Astrocyte (in vitro differentiated cells and primary cell): ENCODE measurements at regions not wholly inside any gene's neighbourhood (a gene's known extent, or its start where the extent isn't known, plus 50 kb on each side); places are given as distances from the start of the nearest gene placed in this dataset.

Experiments
- DNase-seq: peaks from one replicate; pipeline ENCODE4 v3.0.0-alpha.2; 2010; ENCODE audit warnings: low read depth
- FAIRE-seq: peaks from 2 replicates; lab custom pipeline; 2011; peaks lifted over from hg19 to GRCh38; lab: Jason Lieb, UNC
- H2AFZ ChIP-seq: 2 replicates; pipeline ENCODE4 v1.6.0; 2012; ENCODE audit warnings: low read depth, low read length, inconsistent platforms
- H3K27ac ChIP-seq: 2 replicates; pipeline ENCODE4 v1.5.1; 2011; ENCODE audit warnings: low read depth, low read length, inconsistent platforms
- H3K27me3 ChIP-seq: 2 replicates; pipeline ENCODE4 v1.6.0; 2011; ENCODE audit warnings: low read length, inconsistent platforms; ENCODE audit not compliant: insufficient read depth
- H3K36me3 ChIP-seq: 2 replicates; pipeline ENCODE4 v1.5.1; 2011; ENCODE audit warnings: low read length, inconsistent platforms; ENCODE audit not compliant: insufficient read depth
- H3K4me1 ChIP-seq: 2 replicates; pipeline ENCODE4 v1.5.1; 2011; ENCODE audit warnings: low read length, inconsistent platforms; ENCODE audit not compliant: insufficient read depth
- H3K4me2 ChIP-seq: 2 replicates; pipeline ENCODE4 v1.6.0; 2012; ENCODE audit warnings: low read length, inconsistent platforms
- H3K4me3 ChIP-seq: 2 replicates; pipeline ENCODE4 v1.5.1; 2011; ENCODE audit warnings: low read depth, mild to moderate bottlenecking, low read length, inconsistent platforms; ENCODE audit not compliant: insufficient read depth
- H3K79me2 ChIP-seq: 2 replicates; pipeline ENCODE4 v1.6.0; 2012; ENCODE audit warnings: mild to moderate bottlenecking, low read length, inconsistent platforms; ENCODE audit not compliant: insufficient read depth
- H3K9ac ChIP-seq: 2 replicates; pipeline ENCODE4 v1.6.0; 2012; ENCODE audit warnings: mild to moderate bottlenecking, low read length, inconsistent platforms
- H3K9me3 ChIP-seq: 2 replicates; pipeline ENCODE4 v1.5.1; 2012; ENCODE audit warnings: low read depth, mild to moderate bottlenecking, low read length, inconsistent platforms; ENCODE audit not compliant: insufficient read depth
- H4K20me1 ChIP-seq: 2 replicates; pipeline ENCODE4 v1.6.0; 2012; ENCODE audit warnings: low read length, inconsistent platforms; ENCODE audit not compliant: insufficient read depth
- H3K27ac Mint-ChIP-seq: one replicate; pipeline ENCODE4 v1.8.0; 2021; ENCODE audit warnings: mild to moderate bottlenecking, mixed read lengths; ENCODE audit not compliant: unreplicated experiment
- H3K27me3 Mint-ChIP-seq: one replicate; pipeline ENCODE4 v1.8.0; 2021; ENCODE audit warnings: low read depth, mixed read lengths; ENCODE audit not compliant: unreplicated experiment
- H3K36me3 Mint-ChIP-seq: one replicate; pipeline ENCODE4 v1.8.0; 2021; ENCODE audit warnings: low read depth, mixed read lengths; ENCODE audit not compliant: unreplicated experiment
- H3K4me1 Mint-ChIP-seq: one replicate; pipeline ENCODE4 v1.8.0; 2021; ENCODE audit warnings: low read depth, mixed read lengths; ENCODE audit not compliant: unreplicated experiment
- H3K4me3 Mint-ChIP-seq: one replicate; pipeline ENCODE4 v1.8.0; 2021; ENCODE audit warnings: mild to moderate bottlenecking, moderate library complexity, mixed read lengths; ENCODE audit not compliant: unreplicated experiment
- H3K9me3 Mint-ChIP-seq: one replicate; pipeline ENCODE4 v1.8.0; 2021; ENCODE audit warnings: mild to moderate bottlenecking, mixed read lengths; ENCODE audit not compliant: unreplicated experiment
- EZH2 ChIP-seq: IDR thresholded peaks from 2 replicates; pipeline ENCODE4 v1.6.1; 2012; ENCODE audit warnings: mild to moderate bottlenecking, low read length, inconsistent platforms; ENCODE audit not compliant: insufficient read depth
- TF ChIP-seq, protein P1 (sequence below): IDR thresholded peaks from 2 replicates; pipeline ENCODE4 v1.5.1; 2011; ENCODE audit warnings: low read depth, mild to moderate bottlenecking, inconsistent platforms, low read length, moderate library complexity; ENCODE audit not compliant: insufficient read depth

GRCh38 chr12:113649256-113649830 lies 177.7 kb upstream of the LHX5 start:
- peaks cover 6% of the 10 kb centered on the region for H3K4me1 Mint-ChIP-seq
- no peak for FAIRE-seq

GRCh38 chr12:113647048-113647447 lies 175.4 kb upstream of the LHX5 start:
- Histone ChIP-seq H3K36me3 (no peaks in the 10 kb centered on the region), H3K4me2 (no peak overlapping the region), H3K27ac (no peak overlapping the region), H3K4me1 (no peaks in the 10 kb centered on the region), H2AFZ (no peak overlapping the region), H3K9ac (no peak overlapping the region), H3K9me3 (no peaks in the 10 kb centered on the region), H4K20me1 (no peaks in the 10 kb centered on the region), H3K4me3 (no peak overlapping the region), H3K27me3 (peaks cover 6% of the 10 kb centered on the region), H3K79me2 (no peaks in the 10 kb centered on the region)
- H3K4me3 Mint-ChIP-seq, result no peak overlapping the region
- H3K4me1 Mint-ChIP-seq, result peaks cover 6% of the 10 kb centered on the region
- H3K9me3 Mint-ChIP-seq, result no peaks in the 10 kb centered on the region
- H3K27ac Mint-ChIP-seq, result no peak overlapping the region
- TF ChIP-seq, protein P1, sequence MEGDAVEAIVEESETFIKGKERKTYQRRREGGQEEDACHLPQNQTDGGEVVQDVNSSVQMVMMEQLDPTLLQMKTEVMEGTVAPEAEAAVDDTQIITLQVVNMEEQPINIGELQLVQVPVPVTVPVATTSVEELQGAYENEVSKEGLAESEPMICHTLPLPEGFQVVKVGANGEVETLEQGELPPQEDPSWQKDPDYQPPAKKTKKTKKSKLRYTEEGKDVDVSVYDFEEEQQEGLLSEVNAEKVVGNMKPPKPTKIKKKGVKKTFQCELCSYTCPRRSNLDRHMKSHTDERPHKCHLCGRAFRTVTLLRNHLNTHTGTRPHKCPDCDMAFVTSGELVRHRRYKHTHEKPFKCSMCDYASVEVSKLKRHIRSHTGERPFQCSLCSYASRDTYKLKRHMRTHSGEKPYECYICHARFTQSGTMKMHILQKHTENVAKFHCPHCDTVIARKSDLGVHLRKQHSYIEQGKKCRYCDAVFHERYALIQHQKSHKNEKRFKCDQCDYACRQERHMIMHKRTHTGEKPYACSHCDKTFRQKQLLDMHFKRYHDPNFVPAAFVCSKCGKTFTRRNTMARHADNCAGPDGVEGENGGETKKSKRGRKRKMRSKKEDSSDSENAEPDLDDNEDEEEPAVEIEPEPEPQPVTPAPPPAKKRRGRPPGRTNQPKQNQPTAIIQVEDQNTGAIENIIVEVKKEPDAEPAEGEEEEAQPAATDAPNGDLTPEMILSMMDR, result no peak
- TF ChIP-seq EZH2, result no peak
- DNase-seq, result no peak
- H3K27me3 Mint-ChIP-seq, result peaks cover 48% of the 10 kb centered on the region
- FAIRE-seq, result no peak
- no peaks in the 10 kb centered on the region for H3K36me3 Mint-ChIP-seq

More at GRCh38 chr12:113649256-113649830, 177.7 kb upstream of the LHX5 start:
- Histone ChIP-seq H3K4me2 (no peak overlapping the region), H3K4me1 (no peaks in the 10 kb centered on the region), H3K9ac (no peak overlapping the region), H3K79me2 (no peaks in the 10 kb centered on the region), H3K4me3 (no peak overlapping the region), H3K36me3 (no peaks in the 10 kb centered on the region), H3K27me3 (peaks cover 6% of the 10 kb centered on the region), H2AFZ (no peak overlapping the region), H3K9me3 (no peaks in the 10 kb centered on the region), H3K27ac (no peak overlapping the region), H4K20me1 (no peaks in the 10 kb centered on the region)
- Mint-ChIP-seq H3K36me3 (no peaks in the 10 kb centered on the region), H3K4me3 (no peak overlapping the region), H3K27ac (no peak overlapping the region), H3K27me3 (peaks cover 38% of the 10 kb centered on the region), H3K9me3 (peaks cover 10% of the 10 kb centered on the region)
- no peak for DNase-seq
- TF ChIP-seq EZH2, result no peak
- TF ChIP-seq, protein P1, result no peak

- peaks cover 61% of the 10 kb centered on the region for H3K27me3 Mint-ChIP-seq
- TF ChIP-seq, protein P1, result no peak
- no peak for TF ChIP-seq EZH2
- H3K4me1 ChIP-seq, result no peaks in the 10 kb centered on the region
- no peaks in the 10 kb centered on the region for H3K36me3 ChIP-seq
- H3K36me3 Mint-ChIP-seq, result no peaks in the 10 kb centered on the region
- H3K4me3 Mint-ChIP-seq, result no peak overlapping the region
- no peaks in the 10 kb centered on the region for H3K9me3 ChIP-seq
- DNase-seq (no peak), FAIRE-seq (no peak)
- H3K9ac ChIP-seq, result no peak overlapping the region
- H3K4me3 ChIP-seq, result no peak overlapping the region
- no peak overlapping the region for H3K4me2 ChIP-seq
- H4K20me1 ChIP-seq, result no peaks in the 10 kb centered on the region
- no peaks in the 10 kb centered on the region for H3K79me2 ChIP-seq
- peaks cover 6% of the 10 kb centered on the region for H3K4me1 Mint-ChIP-seq
- peaks cover 6% of the 10 kb centered on the region for H3K27me3 ChIP-seq
- H3K9me3 Mint-ChIP-seq, result no peaks in the 10 kb centered on the region
- no peak overlapping the region for H3K27ac Mint-ChIP-seq
- no peak overlapping the region for H2AFZ ChIP-seq
- H3K27ac ChIP-seq, result no peak overlapping the region
Observed at GRCh38 chr12:113645603-113646002, 173.9 kb upstream of the LHX5 start.
